Testis (tissue), 2 donors: ENCODE measurements at regions not wholly inside any gene's neighbourhood (a gene's known extent, or its start where the extent isn't known, plus 50 kb on each side); places are given as distances from the start of the nearest gene placed in this dataset.

Source experiments
- CTCF ChIP-seq, 3 experiments: fragments of 450-650 bp in 2 of 3; fragments of 200-600 bp in 1 of 3; sonication (generic) in 1 of 3; IDR thresholded peaks; one replicate each; pipeline ENCODE4 v1.5.1; 2016 to 2019; ENCODE audit warnings: antibody characterized with exemption in 3 of 3, mild to moderate bottlenecking in 2 of 3, moderate library complexity in 1 of 3
- POLR2A ChIP-seq: fragments of 450-650 bp; IDR thresholded peaks from one replicate; pipeline ENCODE4 v1.6.1; 2017; ENCODE audit warnings: antibody characterized with exemption, mild to moderate bottlenecking, moderate library complexity

GRCh38 chr13:44298314-44298713 is 75.3 kb upstream of the SERP2 start:
- TF ChIP-seq POLR2A (no peak), CTCF (IDR thresholded peaks at IDR 0.05) (no peak)
